PFSK-1 (cell line): ENCODE measurements at regions not wholly inside any gene's neighbourhood (a gene's known extent, or its start where the extent isn't known, plus 50 kb on each side); places are given as distances from the start of the nearest gene placed in this dataset.

Experiments
- FOXP2 ChIP-seq: optimal IDR thresholded peaks from 2 replicates; pipeline ENCODE3; 2011; ENCODE audit warnings: borderline replicate concordance, control low read depth, inconsistent platforms; ENCODE audit not compliant: insufficient read depth; ENCODE audit errors: extremely low read length, extremely low read depth
- POLR2AphosphoS5 ChIP-seq: IDR thresholded peaks from 2 replicates; pipeline ENCODE4 v1.6.1; 2012; ENCODE audit warnings: low read depth, mild to moderate bottlenecking, control low read depth, low read length, moderate library complexity
- SIN3A ChIP-seq: IDR thresholded peaks from 2 replicates; pipeline ENCODE4 v1.6.1; 2012; ENCODE audit warnings: mild to moderate bottlenecking, low read length, moderate library complexity, borderline replicate concordance; ENCODE audit not compliant: insufficient read depth
- TAF1 ChIP-seq: IDR thresholded peaks from 2 replicates; pipeline ENCODE4 v1.6.1; 2012; ENCODE audit warnings: low read length, control low read depth, borderline replicate concordance; ENCODE audit not compliant: insufficient read depth
- TF ChIP-seq, protein P1 (sequence below), 2 experiments: IDR thresholded peaks; 2 replicates each; pipeline versions ENCODE4 v1.6.1 to v1.8.0; 2011 to 2012; ENCODE audit warnings: low read depth in 2 of 2, low read length in 2 of 2, control low read depth in 1 of 2, inconsistent platforms in 1 of 2, mild to moderate bottlenecking in 1 of 2, moderate library complexity in 1 of 2; ENCODE audit not compliant: insufficient read depth in 1 of 2

DNA sequence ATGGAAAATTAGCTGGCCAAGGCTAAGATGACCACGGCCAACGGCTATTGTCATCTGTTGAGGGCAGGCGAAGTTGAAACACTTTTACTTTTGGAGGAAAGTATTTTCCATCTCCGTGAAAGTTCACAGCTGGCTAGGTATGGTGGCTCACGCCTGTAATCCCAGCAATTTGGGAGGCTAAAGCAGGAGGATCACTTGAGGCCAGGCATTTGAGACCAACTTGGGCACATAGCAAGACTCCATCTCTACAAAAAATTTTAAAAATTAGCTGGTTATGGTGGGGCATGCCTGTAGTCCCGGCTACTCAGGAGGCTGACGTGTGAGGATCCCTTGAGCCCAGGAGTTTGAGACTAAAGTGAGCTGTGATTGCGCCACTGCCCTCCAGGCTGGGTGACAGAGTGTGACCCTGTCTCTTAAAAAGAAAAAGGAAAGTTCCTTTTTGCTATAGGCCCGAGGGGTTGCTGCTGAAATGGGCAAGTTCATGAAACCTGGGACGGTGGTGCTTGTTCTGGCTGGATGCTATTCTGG is 85.5 kb upstream of the MKLN1 start:
- TF ChIP-seq POLR2AphosphoS5 (no peak), FOXP2 (no peak), TAF1 (no peak), SIN3A (no peak)
- TF ChIP-seq, protein P1, sequence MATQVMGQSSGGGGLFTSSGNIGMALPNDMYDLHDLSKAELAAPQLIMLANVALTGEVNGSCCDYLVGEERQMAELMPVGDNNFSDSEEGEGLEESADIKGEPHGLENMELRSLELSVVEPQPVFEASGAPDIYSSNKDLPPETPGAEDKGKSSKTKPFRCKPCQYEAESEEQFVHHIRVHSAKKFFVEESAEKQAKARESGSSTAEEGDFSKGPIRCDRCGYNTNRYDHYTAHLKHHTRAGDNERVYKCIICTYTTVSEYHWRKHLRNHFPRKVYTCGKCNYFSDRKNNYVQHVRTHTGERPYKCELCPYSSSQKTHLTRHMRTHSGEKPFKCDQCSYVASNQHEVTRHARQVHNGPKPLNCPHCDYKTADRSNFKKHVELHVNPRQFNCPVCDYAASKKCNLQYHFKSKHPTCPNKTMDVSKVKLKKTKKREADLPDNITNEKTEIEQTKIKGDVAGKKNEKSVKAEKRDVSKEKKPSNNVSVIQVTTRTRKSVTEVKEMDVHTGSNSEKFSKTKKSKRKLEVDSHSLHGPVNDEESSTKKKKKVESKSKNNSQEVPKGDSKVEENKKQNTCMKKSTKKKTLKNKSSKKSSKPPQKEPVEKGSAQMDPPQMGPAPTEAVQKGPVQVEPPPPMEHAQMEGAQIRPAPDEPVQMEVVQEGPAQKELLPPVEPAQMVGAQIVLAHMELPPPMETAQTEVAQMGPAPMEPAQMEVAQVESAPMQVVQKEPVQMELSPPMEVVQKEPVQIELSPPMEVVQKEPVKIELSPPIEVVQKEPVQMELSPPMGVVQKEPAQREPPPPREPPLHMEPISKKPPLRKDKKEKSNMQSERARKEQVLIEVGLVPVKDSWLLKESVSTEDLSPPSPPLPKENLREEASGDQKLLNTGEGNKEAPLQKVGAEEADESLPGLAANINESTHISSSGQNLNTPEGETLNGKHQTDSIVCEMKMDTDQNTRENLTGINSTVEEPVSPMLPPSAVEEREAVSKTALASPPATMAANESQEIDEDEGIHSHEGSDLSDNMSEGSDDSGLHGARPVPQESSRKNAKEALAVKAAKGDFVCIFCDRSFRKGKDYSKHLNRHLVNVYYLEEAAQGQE (IDR thresholded peaks at IDR 0.05; ENCODE audit: insufficient read depth in 1 of 2, low read depth in 2 of 2, low read length in 2 of 2), result no peak

DNA sequence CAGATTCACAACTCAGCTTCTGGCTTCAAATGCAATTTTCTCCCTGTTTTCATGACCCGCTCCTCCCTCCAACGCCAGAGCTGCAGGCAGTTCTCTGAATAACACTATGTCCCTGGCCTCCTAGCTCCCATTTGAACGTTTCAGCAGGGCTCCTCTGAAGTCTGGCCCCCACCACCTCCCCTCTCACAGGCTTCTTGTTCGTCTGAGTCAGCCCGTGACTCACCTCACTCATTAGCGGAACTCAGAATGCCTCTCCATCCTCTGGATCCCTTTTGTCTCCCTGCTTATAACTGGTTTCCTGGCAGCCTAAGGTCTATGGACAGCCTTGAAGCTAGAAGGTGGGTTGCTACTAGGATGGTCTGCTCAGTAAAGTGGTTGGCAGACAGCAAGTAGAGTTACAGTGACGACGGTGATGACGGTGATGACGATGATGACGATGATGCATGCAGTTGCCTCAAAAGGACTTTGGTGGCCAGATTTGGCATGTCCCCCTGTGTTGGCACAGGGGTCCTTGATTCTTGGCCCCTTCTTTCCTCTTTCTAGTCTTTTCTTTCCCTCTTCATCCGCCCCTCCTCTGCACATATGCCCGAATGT is 83.3 kb upstream of the MKLN1 start:
- TF ChIP-seq FOXP2 (no peak), TAF1 (no peak), POLR2AphosphoS5 (no peak), SIN3A (no peak)
- TF ChIP-seq, protein P1 (IDR thresholded peaks at IDR 0.05; ENCODE audit: insufficient read depth in 1 of 2, low read depth in 2 of 2, low read length in 2 of 2), result no peak

DNA sequence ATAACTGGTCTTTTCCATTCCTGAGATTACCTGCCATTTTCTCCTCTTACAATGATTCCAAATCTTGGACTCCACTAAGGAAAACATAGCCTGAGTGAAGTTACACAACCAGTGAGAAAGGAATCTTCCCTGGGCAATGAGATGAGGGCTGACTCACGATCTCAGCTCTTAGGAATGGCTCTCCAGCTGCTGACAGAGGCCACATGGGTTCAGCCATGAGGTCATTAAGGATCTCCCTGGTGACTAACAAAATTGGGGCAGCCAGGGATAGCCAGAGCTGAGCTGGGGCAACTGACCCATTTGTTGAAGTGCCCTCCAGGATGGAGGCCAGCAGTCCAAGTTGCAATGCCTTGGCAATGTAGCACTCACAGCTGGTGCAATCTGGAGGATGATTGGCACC is 78.7 kb upstream of the MKLN1 start:
- TF ChIP-seq TAF1, result no peak
- TF ChIP-seq SIN3A, result no peak
- no peak for TF ChIP-seq POLR2AphosphoS5

DNA sequence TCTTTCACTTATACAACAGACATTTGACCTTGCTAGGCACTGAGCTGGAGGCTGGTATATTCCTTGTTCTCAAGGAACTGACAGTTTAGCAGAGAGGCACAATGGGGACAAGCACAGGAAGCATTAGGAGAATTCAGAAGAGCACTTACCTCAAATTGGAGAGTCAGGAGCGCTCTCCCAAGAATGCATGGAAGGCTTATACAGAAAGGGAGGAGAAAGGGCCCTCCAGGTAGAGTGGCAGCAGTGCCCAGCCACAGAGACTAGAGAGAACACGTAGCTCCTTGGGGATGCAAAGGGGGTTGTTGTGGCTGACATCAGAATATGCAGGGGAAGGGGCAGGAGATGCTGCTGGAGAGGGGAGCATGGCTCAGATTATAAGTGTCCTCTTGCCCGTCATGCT is 78.2 kb upstream of the MKLN1 start:
- no peak for TF ChIP-seq POLR2AphosphoS5
- no peak for TF ChIP-seq SIN3A
- no peak for TF ChIP-seq FOXP2
- TF ChIP-seq, protein P1 (IDR thresholded peaks at IDR 0.05; ENCODE audit: insufficient read depth in 1 of 2, low read depth in 2 of 2, low read length in 2 of 2), result no peak
- no peak for TF ChIP-seq TAF1

DNA sequence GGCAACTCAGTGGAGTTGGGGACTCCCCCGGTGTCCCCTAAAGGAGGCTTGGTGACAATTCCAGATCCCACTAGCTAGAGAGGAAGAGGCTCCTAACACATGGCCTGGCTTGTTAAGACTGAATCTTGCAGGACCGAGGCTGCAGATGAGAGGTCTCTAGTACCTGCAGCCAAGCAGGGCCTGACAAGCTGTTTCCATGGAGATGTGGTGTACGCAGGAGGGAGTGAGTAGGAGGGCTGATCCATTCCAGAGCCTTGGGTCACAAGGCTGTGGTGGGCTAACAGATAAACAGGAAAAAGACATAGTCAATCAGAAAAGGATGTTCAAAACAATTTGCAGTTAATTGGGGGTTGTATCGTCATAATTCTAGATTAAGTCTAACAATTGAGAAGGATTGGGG is 77.3 kb upstream of the MKLN1 start:
- TF ChIP-seq, protein P1 (IDR thresholded peaks at IDR 0.05; ENCODE audit: insufficient read depth in 1 of 2, low read depth in 2 of 2, low read length in 2 of 2), result no peak
- no peak for TF ChIP-seq FOXP2
- no peak for TF ChIP-seq TAF1
- TF ChIP-seq POLR2AphosphoS5, result no peak
- TF ChIP-seq SIN3A, result no peak

DNA sequence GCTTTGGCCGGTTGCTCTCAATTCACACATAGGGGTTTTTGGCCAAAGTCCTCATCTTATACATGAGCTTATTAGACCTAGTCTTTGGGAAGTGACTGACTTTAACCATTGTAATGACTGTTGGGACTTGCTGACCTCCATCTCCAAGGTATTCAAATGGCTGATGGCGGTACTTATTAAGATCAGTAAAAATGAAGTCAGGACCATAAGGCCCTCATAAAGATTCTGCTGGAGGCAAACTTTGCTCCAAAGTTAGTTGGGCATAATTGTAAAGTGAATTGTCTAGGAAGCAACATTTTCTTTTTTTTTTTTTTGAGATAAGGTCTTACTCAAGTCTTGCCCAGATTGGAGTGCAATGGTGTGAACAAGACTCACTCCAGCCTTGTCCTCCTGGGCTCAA is 76.3 kb upstream of the MKLN1 start:
- TF ChIP-seq FOXP2 (no peak), POLR2AphosphoS5 (no peak), TAF1 (no peak), SIN3A (no peak)
- TF ChIP-seq, protein P1 (IDR thresholded peaks at IDR 0.05; ENCODE audit: insufficient read depth in 1 of 2, low read depth in 2 of 2, low read length in 2 of 2), result no peak
